Activated CD4-positive, alpha-beta T cell treated with anti-CD3 and anti-CD28 coated beads for 36 hours (primary cell): ENCODE measurements at regions not wholly inside any gene's neighbourhood (a gene's known extent, or its start where the extent isn't known, plus 50 kb on each side); places are given as distances from the start of the nearest gene placed in this dataset.
"Not testable (repeated sequence)": the region's sequence is repeated elsewhere in the genome, so short reads cannot be mapped to it uniquely, and the experiment has no call there.

Source experiments
- ATAC-seq: fragments of 200-7000 bp; cut with Tn5 transposase; one replicate; pipeline ENCODE4 v1.10.0; 2021; ENCODE audit warnings: mild to moderate bottlenecking, moderate library complexity
- CTCF ChIA-PET: fragments of 350-600 bp; sonication (Branson Sonifier 250); formaldehyde crosslinking; loops from one replicate; lab custom pipeline; 2021; ENCODE audit warnings: antibody characterized with exemption; lab: Charles Lee
- POLR2A ChIA-PET: fragments of 350-600 bp; sonication (Branson Sonifier 250); formaldehyde crosslinking; loops from one replicate; lab custom pipeline; 2021; ENCODE audit warnings: antibody characterized with exemption, inconsistent platforms; lab: Charles Lee
- DNase-seq: peaks from one replicate; pipeline ENCODE4 v3.0.0-alpha.2; 2020
- H3K27ac Mint-ChIP-seq: one replicate; pipeline ENCODE4 v1.8.0; 2021; ENCODE audit warnings: mixed read lengths
- H3K27me3 Mint-ChIP-seq: one replicate; pipeline ENCODE4 v1.8.0; 2021; ENCODE audit warnings: mixed read lengths
- H3K36me3 Mint-ChIP-seq: one replicate; pipeline ENCODE4 v1.8.0; 2021; ENCODE audit warnings: low read depth, mixed read lengths
- H3K4me1 Mint-ChIP-seq: one replicate; pipeline ENCODE4 v1.8.0; 2021; ENCODE audit warnings: mixed read lengths
- H3K4me3 Mint-ChIP-seq: one replicate; pipeline ENCODE4 v1.8.0; 2021; ENCODE audit warnings: mild to moderate bottlenecking, moderate library complexity, mixed read lengths
- H3K9me3 Mint-ChIP-seq: one replicate; pipeline ENCODE4 v1.8.0; 2021; ENCODE audit warnings: low read depth, mixed read lengths
- intact Hi-C, 2 experiments: fragments of 100-400 bp; cut with DNase I in 1 of 2; cut with micrococcal nuclease in 1 of 2; formaldehyde crosslinking; loops; one replicate each; pipeline versions ENCODE4 v1.14.2 to v1.15.1; 2022 to 2024; cut with DNase I, micrococcal nuclease

DNA sequence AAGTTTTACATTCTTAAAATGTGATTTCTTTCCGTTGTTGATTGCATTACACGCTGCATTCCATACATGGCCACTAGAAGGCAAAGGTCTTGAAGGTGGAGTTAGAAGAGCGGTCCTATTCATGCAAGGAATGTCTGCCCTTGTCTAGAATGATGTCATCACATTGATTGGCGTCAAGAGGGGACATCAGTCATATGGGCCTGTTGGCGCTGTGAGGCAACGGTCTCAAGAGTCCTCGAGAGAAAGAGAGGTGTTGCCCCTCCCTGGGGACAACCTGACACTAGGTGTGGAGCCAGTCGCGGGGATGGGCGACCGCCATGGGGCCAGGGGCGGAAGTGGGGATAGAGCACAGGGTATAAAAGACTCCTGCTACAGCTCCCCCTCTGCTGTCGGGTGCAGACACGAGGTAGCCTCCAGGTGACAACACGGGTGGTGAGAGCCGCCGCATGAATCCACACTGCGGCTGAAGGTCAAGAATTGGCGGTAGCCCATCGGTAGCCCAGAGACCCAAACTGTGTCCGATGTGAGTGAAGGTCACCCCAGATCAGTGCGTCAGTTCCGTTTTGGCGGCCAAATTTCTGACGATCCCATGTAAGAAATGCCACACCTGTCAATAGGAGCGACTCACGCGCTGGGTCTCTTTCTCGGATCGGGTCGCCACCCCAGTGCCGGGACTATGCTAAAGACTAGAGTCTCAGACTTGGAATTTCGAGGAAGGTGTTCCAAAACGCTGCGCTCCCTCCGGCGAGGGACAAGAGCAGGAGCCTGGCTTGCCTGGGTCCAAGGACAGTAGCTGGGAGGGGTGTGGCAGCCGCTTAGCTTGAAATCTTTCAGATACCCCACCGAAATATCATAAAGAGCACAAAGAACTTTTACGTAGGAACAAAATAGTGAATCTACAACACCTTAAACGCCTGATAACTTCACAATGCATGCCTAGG is 93.2 kb upstream of the ZNF184 start:
- Mint-ChIP-seq H3K4me3 (peak overlapping the region; percentile 3), H3K36me3 (no peaks in the 10 kb centered on the region), H3K4me1 (peaks cover 6% of the 10 kb centered on the region), H3K27me3 (peaks cover 58% of the 10 kb centered on the region), H3K27ac (no peak overlapping the region), H3K9me3 (no peaks in the 10 kb centered on the region)
- intact Hi-C loops = no loop called here
- ATAC-seq (peak; percentile 55), DNase-seq (peak; percentile 14)
- CTCF ChIA-PET = interaction anchor here (0.7 kb wide), 1 partner anchor 1941 kb away, joined by 3 read pairs; no protein-coding TSS in a partner anchor
- POLR2A ChIA-PET = no interaction called here

- Mint-ChIP-seq H3K4me3 (no peak overlapping the region), H3K36me3 (no peaks in the 10 kb centered on the region), H3K27me3 (peaks cover 74% of the 10 kb centered on the region), H3K27ac (no peak overlapping the region), H3K9me3 (no peaks in the 10 kb centered on the region), H3K4me1 (peaks cover 10% of the 10 kb centered on the region)
- CTCF ChIA-PET = interaction anchor here (0.6 kb wide), 1 partner anchor 255 kb away, joined by 3 read pairs; no protein-coding TSS in a partner anchor
- intact Hi-C loops = no loop called here
- POLR2A ChIA-PET = no interaction called here
- no peak for ATAC-seq
- DNase-seq = no peak
Observed at GRCh38 chr6:27562027-27562410, 89.1 kb upstream of the ZNF184 start.

GRCh38 chr6:27558028-27558724 is 85.3 kb upstream of the ZNF184 start:
- H3K4me3 Mint-ChIP-seq = peak overlapping the region; percentile 9
- H3K27me3 Mint-ChIP-seq = peaks cover 64% of the 10 kb centered on the region
- ChIA-PET CTCF (interaction anchor here (1.1 kb wide), 1 partner anchor 307 kb away, joined by 3 read pairs; no protein-coding TSS in a partner anchor), POLR2A (no interaction called here)
- peaks cover 4% of the 10 kb centered on the region for H3K9me3 Mint-ChIP-seq
- H3K4me1 Mint-ChIP-seq = peaks cover 4% of the 10 kb centered on the region
- ATAC-seq (no peak), DNase-seq (no peak)
- no peaks in the 10 kb centered on the region for H3K36me3 Mint-ChIP-seq
- intact Hi-C loops = loop anchor here in 1 of 2 experiments (5.0 to 10.0 kb wide), 2 partner anchors 266 to 1257 kb away; no protein-coding TSS in a partner anchor
- no peak overlapping the region for H3K27ac Mint-ChIP-seq

- Mint-ChIP-seq H3K36me3 (no peaks in the 10 kb centered on the region), H3K27ac (no peak overlapping the region), H3K27me3 (peaks cover 65% of the 10 kb centered on the region), H3K9me3 (peaks cover 6% of the 10 kb centered on the region), H3K4me1 (peaks cover 4% of the 10 kb centered on the region), H3K4me3 (no peak overlapping the region)
- ATAC-seq (no peak), DNase-seq (no peak)
- ChIA-PET CTCF (interaction anchor here (0.7 kb wide), 1 partner anchor 1141 kb away, joined by 3 read pairs; no protein-coding TSS in a partner anchor), POLR2A (no interaction called here)
- intact Hi-C loops = loop anchor here in 1 of 2 experiments (5.0 to 10.0 kb wide), 2 partner anchors 264 to 1258 kb away; no protein-coding TSS in a partner anchor
Observed at GRCh38 chr6:27556406-27556805, 83.5 kb upstream of the ZNF184 start.

DNA sequence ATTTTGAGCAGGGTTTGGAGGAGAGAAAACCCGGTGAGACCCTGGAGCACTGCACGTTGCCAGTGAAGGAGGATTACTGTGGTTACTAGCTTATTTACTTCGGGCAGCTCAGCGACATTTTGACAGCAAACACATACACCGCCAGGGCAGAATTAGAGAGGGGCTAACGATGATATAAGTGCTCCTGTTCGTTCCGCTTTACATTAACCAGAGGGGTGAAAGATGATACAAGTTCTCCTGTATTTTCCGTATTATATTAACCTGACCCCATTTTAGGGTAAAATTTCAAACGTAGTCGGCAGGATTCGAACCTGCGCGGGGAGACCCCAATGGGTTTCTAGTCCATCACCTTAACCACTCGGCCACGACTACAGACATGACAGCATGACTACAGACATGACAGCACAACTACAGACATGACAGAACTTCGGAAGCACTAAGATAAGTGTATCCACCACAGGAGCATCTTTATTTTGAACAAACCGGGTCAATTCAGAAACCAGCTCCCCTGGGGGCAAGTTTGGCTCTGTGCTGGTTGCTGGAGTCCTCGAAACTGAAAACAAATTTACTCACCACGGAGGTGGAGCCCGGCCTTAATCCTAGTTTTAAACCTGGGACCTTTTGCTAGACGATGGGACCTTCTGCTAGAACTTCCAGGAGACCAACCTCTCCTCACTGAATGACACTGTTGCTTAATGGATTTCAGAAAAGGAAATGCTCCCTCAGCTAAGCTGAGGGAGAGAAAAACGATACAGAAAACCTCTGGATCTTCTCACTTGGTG is 80.4 kb upstream of the ZNF184 start:
- intact Hi-C loops = loop anchor here (5.0 to 10.0 kb wide), 2 partner anchors 256 to 1261 kb away; no protein-coding TSS in a partner anchor
- peak; percentile 61 for DNase-seq
- Mint-ChIP-seq H3K4me3 (peak overlapping the region; percentile 29), H3K27ac (no peak overlapping the region), H3K9me3 (peaks cover 7% of the 10 kb centered on the region), H3K4me1 (peaks cover 5% of the 10 kb centered on the region), H3K27me3 (peaks cover 58% of the 10 kb centered on the region), H3K36me3 (no peaks in the 10 kb centered on the region)
- peak; percentile 83 for ATAC-seq
- ChIA-PET POLR2A (interaction anchor here (0.9 kb wide), 1 partner anchor 134 kb away, joined by 3 read pairs; no protein-coding TSS in a partner anchor), CTCF (interaction anchor here (0.7 kb wide), 2 partner anchors 48 to 985 kb away, joined by 3 read pairs; no protein-coding TSS in a partner anchor)

GRCh38 chr6:27551607-27552006 is 78.7 kb upstream of the ZNF184 start:
- H3K27me3 Mint-ChIP-seq = peaks cover 61% of the 10 kb centered on the region
- DNase-seq = no peak
- peaks cover 2% of the 10 kb centered on the region for H3K36me3 Mint-ChIP-seq
- no peak for ATAC-seq
- H3K4me3 Mint-ChIP-seq = no peak overlapping the region
- CTCF ChIA-PET = no interaction called here
- H3K4me1 Mint-ChIP-seq = peaks cover 5% of the 10 kb centered on the region
- H3K9me3 Mint-ChIP-seq = peaks cover 10% of the 10 kb centered on the region
- H3K27ac Mint-ChIP-seq = no peak overlapping the region
- intact Hi-C loops = loop anchor here (5.0 to 10.0 kb wide), 2 partner anchors 254 to 1263 kb away; no protein-coding TSS in a partner anchor
- POLR2A ChIA-PET = no interaction called here

DNA sequence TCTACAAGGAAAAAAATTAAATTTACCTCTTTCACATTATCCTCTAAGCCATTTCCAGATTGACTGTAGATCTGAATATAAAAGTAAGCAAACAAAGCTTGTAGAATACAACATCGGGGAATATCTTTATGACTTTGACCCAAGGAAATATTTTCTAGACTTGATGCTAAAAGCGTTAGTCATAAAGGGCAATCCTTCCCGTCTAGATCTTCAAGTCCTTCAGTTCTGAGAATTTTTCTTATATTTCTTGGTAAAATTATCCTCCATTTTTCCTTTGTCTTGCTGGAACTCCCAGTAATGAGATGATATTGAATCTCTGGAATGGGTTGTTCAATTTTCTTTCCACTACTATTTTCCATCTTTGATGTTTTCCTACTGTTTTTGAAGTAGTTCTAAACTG is 77.8 kb upstream of the ZNF184 start:
- peaks cover 2% of the 10 kb centered on the region for H3K36me3 Mint-ChIP-seq
- no peak overlapping the region for H3K27ac Mint-ChIP-seq
- intact Hi-C loops = loop anchor here (5.0 to 10.0 kb wide), 2 partner anchors 253 to 1264 kb away; no protein-coding TSS in a partner anchor
- H3K4me3 Mint-ChIP-seq = no peak overlapping the region
- H3K27me3 Mint-ChIP-seq = peaks cover 63% of the 10 kb centered on the region
- POLR2A ChIA-PET = no interaction called here
- peaks cover 5% of the 10 kb centered on the region for H3K4me1 Mint-ChIP-seq
- H3K9me3 Mint-ChIP-seq = peaks cover 14% of the 10 kb centered on the region
- no peak for ATAC-seq
- DNase-seq = no peak
- CTCF ChIA-PET = no interaction called here

GRCh38 chr6:27549241-27549598 is 76.3 kb upstream of the ZNF184 start:
- H3K36me3 Mint-ChIP-seq, H3K4me3 Mint-ChIP-seq, ATAC-seq, POLR2A ChIA-PET, H3K27ac Mint-ChIP-seq, CTCF ChIA-PET, DNase-seq: not testable (repeated sequence)
- Mint-ChIP-seq H3K27me3 (peaks cover 74% of the 10 kb centered on the region), H3K9me3 (peaks cover 18% of the 10 kb centered on the region), H3K4me1 (peaks cover 15% of the 10 kb centered on the region)
- intact Hi-C loops = loop anchor here in 1 of 2 experiments (5.0 kb wide), 3 partner anchors 43 to 267 kb away; no protein-coding TSS in a partner anchor

DNA sequence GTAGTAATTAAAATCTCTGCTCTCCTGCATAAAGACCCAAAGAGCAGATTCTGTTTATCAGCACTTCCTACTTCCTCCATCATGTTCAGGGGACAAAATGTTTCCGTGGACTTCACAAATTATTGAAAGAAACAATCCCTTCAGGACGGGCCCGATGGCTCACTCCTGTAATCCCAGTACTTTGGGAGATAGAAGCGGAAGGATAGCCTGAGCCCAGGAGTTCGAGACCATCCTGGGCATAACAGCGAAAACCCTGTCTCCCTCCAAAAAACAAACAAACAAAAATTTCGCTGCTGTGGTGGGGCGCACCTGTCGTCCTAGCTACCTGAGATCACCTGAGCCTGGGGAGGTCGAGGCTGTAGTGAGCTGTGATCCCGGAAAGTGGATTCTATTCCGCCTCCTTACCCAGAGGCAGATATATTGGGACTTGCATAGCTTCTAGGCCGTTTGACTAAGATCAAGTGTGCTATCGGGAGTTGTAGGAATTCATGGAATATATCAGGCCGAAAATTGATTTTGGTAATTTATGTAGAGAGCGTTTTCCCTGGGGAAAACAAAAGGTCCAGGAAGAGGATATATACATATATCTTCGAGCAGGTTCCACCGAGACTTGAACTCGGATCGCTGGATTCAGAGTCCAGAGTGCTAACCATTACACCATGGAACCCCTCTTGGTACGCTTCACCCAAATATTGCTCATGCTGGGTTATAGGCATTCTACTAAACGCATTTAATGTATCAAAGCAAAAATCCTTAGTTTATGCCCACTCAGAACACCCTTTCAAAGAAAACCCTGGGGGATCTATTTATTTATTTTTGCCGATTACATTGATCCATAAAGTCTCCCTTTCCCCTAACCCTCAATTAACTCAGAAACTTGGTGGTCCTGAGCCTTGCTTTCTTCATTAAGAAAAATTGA is 74.5 kb upstream of the ZNF184 start:
- peaks cover 15% of the 10 kb centered on the region for H3K4me1 Mint-ChIP-seq
- H3K36me3 Mint-ChIP-seq = peaks cover 2% of the 10 kb centered on the region
- ATAC-seq (peak; percentile 57), DNase-seq (peak; percentile 66)
- H3K27me3 Mint-ChIP-seq = peaks cover 72% of the 10 kb centered on the region
- ChIA-PET POLR2A (no interaction called here), CTCF (no interaction called here)
- intact Hi-C loops = loop anchor here in 1 of 2 experiments (5.0 kb wide), 3 partner anchors 45 to 265 kb away; no protein-coding TSS in a partner anchor
- H3K4me3 Mint-ChIP-seq = no peak overlapping the region
- H3K27ac Mint-ChIP-seq = no peak overlapping the region
- H3K9me3 Mint-ChIP-seq = peaks cover 14% of the 10 kb centered on the region

- no peak overlapping the region for H3K4me3 Mint-ChIP-seq
- ChIA-PET CTCF (no interaction called here), POLR2A (no interaction called here)
- peaks cover 15% of the 10 kb centered on the region for H3K4me1 Mint-ChIP-seq
- ATAC-seq = no peak
- H3K9me3 Mint-ChIP-seq = peaks cover 13% of the 10 kb centered on the region
- intact Hi-C loops = loop anchor here in 1 of 2 experiments (5.0 kb wide), 3 partner anchors 46 to 264 kb away; no protein-coding TSS in a partner anchor
- DNase-seq = no peak
- H3K27me3 Mint-ChIP-seq = peaks cover 77% of the 10 kb centered on the region
- peaks cover 2% of the 10 kb centered on the region for H3K36me3 Mint-ChIP-seq
- no peak overlapping the region for H3K27ac Mint-ChIP-seq
Observed at GRCh38 chr6:27546522-27546921, 73.6 kb upstream of the ZNF184 start.
